ENCODE measurements at regions not wholly inside any gene's neighbourhood (a gene's known extent, or its start where the extent isn't known, plus 50 kb on each side); places are given as distances from the start of the nearest gene placed in this dataset.
"Not testable (repeated sequence)": the region's sequence is repeated elsewhere in the genome, so short reads cannot be mapped to it uniquely, and the experiment has no call there.

DNA sequence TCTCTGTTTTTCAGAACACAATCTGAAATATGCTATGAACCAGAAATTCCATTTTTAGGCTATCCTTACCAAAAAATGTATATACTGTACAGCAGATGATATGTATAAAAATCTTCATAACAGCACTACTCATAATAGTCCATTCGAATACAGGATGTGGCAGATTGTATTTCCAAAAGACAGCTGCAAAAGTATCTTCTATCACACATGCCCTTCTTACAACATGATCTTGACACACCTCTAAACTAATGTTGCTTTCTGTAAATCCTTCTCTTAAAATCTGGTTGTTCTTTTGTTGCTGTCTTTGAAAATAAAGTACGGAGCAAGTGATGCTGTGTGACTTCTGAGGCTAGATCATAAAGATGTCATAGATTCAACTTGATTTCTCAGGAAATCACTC lies 409.9 kb upstream of the LUZP2 start:
- DNase-seq, result no peak

DNA sequence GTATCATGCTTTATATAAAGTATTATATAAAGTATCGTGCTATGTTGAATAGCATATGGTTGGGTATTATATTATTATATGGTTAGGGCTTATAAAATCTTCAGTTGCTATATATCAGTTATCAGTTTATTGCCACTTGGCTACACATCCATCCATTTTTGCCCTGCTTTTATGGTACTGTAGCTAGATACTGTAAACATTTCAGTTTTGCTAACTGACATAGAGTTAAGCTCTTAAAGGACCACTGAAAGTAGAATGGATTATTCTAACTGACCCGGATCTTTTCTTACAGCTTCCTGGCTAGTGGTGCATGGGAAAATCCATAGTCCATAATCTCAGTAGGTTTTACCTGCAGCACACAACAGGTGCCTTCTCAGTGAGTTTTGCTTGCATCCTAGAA lies 405.3 kb upstream of the LUZP2 start:
- no peak for DNase-seq

DNA sequence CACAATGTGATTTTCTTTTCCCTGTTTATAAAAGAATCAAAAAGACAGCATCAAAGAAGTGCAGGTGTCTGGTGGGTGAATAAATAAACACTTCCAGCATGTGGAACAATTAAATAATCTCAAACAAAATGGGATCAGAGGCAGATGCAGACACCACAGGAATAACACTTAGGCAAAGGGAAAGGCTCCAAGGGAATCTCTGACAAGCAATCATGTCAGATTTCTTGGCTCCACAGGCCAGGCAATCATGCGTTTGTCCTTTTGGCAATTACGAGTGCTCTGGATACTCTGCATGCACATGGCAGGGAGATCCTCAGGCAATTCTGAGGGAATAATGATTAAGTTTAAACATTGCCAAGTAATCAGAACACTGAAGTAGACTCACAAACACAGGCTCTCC lies 403.5 kb upstream of the LUZP2 start:
- DNase-seq, result peak; percentile 61

DNA sequence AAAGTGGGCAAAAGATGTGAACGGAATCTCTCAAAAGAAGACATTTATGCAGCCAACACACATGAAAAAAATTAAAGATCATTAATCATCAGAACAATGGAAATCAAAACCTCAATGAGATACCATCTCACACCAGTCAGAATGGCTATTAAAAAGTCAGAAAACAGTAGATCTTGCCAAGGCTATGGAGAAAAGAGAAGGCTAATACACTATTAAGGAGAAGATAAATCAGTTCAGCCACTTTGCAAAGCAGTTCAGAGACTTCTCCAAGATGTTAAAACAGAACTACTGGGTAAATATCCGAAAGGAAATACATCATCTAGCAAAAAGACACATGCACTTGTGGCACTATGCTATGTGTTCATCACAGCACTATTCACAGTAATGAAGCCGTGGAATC lies 388.2 kb upstream of the LUZP2 start:
- no peak for DNase-seq

DNA sequence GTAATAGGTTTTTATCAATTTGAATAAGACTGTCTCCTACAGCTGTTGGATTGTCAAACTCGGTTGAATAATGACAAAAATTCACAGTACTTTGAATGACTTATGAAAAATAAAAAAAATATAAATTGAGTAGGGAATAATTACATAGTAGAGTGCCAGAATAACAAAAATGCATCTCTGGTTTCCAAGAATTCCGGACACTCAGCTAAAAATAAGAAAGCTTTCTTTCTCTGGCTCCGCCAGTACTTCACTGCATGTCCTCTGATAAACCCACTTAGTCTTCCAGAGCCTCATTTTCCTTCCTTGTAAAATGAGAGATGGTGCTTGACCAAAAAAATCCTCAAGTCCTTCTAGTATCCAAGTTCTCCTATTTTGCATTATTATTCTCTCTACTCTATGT lies 374.6 kb upstream of the LUZP2 start:
- DNase-seq, result no peak

DNA sequence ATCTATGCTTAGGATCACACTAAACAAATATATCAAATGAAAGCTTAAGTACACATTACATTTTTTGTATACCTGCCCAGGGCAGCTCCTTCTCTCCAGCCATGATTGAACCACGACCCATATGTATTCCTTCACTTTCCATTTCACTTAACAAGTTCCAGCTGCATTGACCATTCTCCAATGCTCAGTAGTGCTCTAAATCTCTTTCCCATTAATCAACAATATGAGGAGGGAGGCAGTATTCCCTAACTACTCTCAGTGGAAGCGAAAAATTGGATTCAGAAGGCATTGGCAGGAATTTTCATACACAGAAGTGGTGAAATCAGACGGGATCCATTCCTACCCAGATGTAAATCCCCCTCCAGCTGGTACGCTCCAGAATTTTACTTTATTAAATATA lies 372.0 kb upstream of the LUZP2 start:
- DNase-seq, result no peak

DNA sequence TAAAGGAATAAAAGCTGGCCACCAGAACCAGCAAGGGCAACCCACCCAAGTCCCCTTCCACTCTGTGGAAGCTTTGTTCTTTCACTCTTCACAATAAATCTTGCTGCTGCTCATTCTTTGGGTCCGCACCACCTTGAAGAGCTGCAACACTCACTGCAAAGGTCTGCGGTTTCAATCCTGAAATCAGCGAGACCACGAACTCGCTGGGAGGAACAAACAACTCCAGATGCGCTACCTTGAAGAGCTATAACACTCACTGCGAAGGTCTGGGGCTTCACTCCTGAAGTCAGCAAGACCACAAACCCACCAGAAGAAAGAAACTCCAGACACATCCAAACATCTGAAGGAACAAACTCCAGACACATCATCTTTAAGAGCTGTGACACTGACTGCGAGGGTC lies 365.2 kb upstream of the LUZP2 start:
- no peak for DNase-seq

DNA sequence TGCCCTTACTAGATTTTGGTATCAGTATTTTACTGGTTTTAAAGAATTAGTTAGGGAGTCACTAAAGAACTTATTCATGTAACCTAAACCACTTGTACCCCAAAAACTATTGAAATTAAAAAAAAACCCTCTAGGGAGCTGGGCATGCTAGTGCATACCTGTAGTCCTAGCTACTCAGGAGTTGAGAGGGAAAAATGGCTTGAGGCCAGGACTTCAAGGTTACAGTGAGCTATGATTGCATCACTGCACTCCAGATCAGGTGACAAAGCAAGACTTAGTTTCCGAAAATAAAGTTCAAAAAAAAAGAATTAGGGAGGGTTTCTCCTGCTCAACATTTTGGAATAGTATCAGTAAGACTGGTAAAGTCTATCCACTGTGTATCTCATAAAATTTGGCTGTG lies 364.4 kb upstream of the LUZP2 start:
- DNase-seq, result no peak

DNA sequence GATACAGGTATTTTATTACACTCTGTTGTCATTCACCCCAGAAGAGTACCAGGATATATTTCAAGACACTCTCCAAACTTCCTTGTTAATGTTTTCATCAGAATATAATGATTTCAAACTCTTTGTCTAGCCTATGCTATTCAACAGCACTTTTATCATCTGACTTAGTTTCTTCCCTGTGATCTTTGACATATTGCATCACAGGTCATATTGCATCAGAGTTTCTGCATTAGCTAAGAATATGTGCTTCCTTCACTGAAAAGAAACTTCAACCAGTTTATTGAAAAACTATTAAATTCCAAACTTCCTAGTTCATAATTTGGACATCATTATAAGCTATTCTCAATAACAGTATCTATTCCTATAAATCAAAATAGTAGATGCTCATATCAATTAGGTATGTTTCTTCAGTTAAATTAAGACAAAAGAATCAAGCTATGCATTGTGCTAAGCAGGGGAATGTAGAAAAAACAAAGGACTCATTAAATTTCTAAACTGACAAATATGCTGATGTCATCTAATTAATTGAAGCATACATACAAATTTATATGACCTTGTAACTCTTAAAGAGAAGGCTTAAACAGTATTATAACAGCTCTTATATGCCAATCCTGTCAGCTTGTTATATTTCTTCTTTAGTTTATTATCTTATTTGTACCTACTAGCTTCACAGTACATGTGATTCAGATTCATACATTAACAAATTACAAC lies 361.8 kb upstream of the LUZP2 start:
- no peak for DNase-seq

DNA sequence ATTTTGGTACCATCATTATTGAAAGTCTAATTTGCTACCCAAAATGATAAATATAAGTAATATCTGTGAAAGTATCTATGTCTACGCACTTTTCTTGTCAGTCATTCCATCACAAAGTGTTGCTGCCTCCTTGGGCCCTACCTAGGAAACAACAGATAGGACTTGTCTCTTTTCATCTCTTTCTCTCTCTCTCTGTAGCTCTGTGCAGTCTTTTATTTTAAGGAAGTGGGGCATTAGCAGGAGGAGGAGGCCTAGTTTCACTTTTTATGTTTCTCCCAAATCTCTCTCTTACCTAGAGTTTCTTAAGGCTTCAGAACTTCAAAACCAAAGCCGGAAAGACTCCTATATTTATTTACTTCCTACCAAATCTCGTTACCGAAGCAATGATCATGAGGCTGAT lies 354.8 kb upstream of the LUZP2 start:
- no peak for DNase-seq

DNA sequence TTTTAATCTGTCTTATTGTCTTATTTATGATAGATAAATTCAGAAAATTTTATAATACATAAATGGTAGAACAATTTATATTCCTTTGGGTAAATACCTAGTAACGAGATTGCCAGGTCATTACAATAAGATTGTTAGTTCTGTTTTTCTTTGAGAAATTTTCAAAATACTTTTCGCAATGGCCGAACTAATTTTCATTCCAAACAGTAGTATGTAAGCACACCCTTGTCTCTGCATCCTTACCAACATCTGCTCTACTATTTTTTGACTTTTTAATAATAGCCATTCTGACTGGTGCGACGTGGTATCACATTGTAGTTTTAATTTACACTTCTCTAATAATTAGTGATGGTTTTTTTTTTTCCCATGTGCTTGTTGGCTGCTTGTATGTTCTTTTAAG lies 351.4 kb upstream of the LUZP2 start:
- DNase-seq, result no peak

DNA sequence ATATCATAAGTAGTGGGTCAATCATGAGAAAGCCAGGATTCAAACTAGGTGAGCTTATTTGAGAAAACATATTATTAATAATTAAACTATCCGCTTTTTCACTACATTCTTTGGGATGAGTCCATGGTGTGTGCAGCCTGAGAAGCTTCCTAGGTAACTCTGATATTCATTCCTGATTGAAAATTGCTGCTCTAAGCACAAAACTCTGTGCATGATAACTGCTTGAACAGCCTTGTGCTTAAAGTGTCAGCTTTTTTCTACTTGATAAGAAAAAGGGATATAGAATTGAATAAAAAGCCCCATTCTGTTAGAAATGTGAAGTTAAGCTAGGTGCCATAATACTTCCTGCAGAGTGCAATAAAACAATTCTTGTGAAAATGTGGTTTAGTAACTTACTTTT lies 343.5 kb upstream of the LUZP2 start:
- DNase-seq, result no peak

DNA sequence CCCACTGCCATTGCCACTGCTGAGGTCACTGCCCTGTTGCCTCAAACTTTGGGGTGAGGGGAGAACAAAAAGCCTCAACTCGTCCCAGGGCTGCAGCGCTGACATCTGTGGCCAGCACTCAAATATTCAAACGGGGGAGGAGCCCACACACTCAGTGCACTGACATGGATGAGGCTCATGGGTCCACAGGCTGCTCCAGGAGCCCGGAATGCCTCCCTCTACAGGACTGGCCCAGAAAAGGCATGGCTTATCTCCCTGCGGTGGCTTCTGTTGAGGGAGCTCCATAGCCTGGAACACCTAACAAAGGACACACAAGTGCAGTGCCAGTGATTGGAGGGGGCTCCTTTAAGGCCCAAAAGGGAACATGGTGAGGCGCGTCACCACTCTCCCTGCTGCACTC lies 341.1 kb upstream of the LUZP2 start:
- no peak for DNase-seq

DNA sequence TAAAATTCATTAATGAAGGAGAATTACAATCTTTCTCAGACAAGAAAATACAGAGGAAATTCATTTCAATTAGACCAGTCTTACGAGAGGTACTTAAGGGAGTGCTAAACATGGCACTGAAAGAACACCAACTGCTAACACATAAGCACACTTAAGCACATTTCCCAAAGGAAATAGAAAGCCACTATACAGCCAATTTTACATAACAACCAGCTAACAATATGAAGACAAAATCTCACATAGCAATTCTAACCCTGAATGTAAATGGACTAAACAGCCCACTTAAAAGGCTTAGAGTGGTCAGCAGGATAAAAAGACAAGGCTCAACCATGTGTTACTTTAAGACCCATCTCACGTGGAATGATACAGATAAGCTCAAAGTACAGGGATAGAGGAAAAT lies 339.5 kb upstream of the LUZP2 start:
- DNase-seq, result no peak

DNA sequence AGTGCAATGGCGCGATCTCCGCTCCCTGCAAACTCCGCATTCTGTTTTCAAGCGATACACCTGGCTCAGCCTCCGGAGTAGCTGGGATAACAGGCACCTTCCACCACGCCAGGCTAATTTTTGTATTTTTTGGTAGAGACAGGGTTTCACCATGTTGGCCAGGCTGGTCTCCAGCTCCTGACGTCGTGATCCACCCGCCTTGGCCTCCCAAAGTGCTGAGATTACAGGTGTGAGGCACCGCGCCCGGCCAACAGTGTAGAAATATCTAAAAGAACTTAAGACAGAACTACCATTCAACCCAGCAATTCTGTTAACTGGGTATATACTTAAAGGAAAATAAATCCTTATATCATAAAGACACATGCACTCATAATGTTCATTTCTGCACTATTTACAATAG lies 335.3 kb upstream of the LUZP2 start:
- no peak for DNase-seq

DNA sequence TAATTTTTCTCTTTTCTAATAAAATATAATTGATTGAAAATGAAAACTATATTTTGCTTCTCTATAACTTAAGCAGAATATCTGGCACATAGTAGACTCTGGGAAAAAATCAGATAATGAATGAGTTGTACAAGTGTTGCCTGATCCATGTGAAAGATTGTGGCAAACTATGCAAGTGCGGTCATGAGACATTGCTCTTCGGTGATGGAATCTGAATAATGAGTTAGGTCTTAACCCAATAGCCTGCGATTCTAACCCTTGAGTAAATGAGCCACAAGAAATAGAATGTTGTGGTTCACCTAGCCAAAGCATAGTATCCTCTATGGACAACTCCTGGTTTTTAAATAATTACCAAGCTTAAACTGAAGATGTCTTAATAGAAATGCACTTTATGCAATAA lies 333.7 kb upstream of the LUZP2 start:
- DNase-seq, result no peak

DNA sequence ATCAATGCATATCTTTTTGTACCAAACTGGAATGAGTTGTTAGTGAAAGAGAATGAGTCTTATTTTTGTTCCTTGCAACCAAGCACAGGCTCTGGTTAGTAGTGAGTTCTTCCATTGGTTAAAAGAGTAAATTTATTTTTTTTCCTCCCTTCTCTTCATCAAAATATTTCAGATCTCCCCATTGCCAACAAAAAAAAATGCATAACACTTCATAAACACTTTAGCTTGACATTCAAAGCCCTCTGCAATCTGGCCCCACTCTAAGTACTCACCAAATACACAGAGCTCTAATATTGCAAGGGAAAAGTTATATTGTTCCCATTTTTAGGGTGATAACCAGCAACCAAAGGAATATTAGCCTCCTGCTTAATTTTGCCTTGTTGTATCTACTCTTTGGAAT lies 333.0 kb upstream of the LUZP2 start:
- no peak for DNase-seq

DNA sequence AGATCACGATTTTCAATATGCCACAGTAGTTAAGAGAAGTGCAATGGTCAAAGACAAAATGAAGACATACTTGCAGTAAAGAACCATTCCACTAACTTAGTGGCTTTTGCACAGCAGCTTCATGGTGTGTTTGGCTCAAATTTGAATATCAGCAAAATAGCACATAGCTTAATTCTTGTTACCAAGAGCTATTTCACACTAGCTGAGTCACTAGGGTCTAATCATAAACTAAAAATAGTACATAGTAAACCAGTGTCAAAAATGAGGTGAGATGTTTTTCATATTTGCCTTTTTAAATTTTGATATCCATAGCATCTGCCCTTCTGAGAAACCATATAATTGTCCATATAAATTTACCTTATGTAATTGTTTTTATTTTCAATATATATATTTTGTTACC lies 325.0 kb upstream of the LUZP2 start:
- DNase-seq, result no peak

DNA sequence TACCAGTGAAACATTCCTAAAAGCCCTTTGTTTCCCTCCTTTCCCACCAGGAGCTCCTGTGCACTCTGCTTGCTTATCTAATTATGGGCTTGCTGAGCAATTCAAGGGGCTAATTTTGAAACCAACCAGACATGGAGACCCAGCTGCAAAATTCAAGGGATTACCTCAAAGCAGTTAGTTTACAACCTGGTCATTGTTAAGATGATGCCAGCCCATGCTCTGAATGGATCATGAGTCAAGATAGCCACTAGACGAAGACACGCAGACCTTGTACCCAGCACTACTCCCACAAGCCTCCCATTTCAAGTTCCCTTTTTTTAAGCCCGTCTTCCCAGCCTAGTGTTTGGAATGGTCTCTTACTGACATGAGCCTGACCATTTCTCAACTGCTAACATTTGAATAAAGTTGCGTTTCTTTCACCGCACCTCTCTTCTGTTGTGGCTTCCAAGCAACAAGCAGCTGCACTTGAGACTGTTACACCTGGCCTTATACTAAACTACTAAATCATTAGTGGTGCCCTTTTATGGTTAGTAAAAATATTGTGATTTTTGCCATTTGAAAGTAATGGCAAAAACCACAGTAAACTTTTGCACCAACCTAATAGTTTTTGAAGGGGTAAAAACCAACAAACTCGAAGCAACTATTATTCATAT lies 315.3 kb upstream of the LUZP2 start:
- DNase-seq, result no peak

DNA sequence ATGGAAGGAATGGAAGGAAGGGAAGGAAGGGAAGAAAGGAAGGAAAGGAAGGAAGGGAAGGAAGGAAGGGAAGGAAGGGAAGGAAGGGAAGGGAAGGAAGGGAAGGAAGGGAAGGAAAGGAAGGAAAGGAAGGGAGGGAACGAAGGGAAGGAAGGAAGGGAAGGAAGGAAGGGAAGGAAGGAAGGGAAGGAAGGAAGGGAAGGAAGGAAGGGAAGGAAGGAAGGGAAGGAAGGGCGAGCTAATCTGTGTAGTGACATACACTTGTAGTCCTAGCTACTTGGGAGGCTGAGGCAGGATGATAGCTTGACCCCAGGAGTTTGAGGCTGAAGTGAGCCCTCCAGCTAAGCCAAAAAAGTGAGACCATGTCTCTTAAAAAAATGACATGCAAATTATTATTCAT lies 311.3 kb upstream of the LUZP2 start:
- DNase-seq, result not testable (repeated sequence)

DNA sequence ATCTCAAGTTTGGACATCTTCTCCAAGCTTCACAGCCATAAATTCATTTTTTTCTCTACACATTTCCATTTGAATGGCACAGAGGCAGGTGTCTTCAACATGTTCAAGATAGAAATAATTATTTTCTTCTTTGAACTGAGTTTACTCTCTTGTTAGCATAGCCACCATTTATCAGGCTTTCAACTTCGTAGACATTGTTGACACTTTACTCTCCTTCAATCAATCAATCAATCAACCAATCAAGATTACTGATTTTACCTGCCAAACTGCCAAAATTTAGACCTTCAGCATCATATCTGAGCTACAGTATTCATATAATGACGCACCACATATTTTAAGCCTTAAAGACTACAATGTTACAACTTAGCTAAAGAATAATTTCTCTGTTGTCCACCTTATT lies 300.1 kb upstream of the LUZP2 start:
- no peak for DNase-seq

DNA sequence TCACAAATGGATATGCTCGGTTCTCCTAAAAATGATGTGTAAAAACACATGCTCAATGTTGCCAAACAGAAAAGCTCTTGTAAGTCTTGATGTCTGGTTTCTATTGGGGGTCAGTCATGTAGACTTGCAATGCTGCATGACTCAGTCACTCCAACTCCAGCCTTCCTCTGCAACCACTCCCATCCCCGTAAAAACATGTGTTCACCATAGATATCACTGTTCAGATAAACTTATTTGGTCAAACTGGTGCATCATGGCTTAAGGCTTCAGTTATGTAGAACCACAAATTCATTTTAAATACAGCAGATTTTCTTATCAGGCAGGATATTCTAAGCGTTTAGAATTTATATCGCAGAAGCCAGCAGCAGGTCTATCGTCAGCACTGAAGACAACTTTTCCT lies 298.4 kb upstream of the LUZP2 start:
- DNase-seq, result no peak

DNA sequence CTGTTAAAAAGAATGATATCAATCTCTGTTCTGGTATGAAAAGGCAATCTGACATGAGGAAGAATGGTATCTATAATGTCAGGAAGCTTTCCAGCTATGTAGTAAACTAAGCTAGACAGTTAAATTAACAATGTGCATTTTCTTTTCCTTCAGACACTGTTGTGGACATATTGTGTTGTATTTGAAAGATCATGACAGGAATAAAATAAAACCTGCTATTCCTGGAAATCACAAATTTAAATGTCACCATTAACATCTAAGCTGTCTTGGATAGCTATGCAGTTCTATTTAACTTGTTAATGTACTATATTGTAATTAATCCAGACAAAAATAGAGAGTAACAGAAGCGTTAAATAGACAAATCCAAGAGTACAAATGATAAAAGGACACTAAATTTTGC lies 297.4 kb upstream of the LUZP2 start:
- DNase-seq, result no peak

DNA sequence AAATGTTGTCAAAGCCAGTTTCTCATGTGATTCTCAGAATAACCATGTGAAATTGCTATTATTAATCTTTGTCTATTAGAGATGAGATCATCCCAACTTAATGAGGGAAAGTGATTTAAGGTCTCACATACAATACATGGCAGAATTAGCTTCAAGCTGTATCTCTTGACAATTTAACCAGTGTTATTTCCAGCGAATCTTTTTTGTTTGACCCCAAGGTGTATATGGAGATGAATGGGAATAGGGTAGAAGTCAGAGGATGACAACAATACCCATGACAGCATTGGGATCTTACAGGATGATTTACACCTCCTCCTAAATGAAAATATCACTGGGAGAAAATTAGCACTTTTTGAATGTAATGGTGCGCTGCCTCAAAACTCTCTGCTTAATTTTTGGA lies 290.8 kb upstream of the LUZP2 start:
- DNase-seq, result no peak

DNA sequence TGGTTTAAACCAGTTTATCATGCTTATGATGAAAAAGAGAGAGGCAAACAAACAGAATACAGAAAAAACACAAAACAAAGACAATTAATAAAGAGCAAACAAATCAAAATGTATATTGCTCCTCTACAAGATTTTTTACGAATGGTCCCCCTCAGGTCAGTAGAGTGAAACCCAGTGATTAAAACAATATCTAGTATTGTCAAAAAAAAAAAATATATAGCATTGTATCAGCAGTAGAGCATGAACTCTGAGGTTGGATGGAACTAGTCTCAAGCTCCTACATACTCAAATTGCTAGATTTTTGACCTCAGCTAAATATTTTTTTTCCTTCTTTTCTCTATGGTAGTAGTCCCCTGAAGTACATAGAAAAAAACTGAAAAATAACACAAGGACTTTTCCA lies 290.3 kb upstream of the LUZP2 start:
- DNase-seq, result no peak

All from retina (tissue), 1 donor.